ENCODE measurements at regions not wholly inside any gene's neighbourhood (a gene's known extent, or its start where the extent isn't known, plus 50 kb on each side); places are given as distances from the start of the nearest gene placed in this dataset.

DNA sequence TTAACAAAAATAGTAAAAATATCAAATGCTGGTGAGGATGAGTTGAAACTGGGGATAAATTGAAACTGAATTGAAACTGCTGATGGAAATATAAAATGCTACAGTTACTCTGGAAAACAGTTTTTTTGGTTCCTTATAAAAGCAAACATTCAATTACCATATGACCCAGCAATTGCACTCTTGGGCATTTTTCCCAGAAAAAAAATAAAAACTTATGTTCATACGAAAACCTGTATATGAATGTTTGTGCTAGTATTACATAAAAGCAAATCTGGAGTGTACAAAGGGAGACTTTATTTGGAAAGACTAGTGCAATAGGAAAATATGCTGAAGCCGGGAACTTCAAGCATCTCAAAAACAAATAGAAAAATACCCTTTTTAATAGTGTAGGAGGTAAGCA is 857.9 kb upstream of the CADM2 start:
- no peaks in the 10 kb centered on the region for H3K27me3 ChIP-seq (ENCODE audit: control insufficient read depth, insufficient read depth, low read length)
- TF ChIP-seq, protein P1, sequence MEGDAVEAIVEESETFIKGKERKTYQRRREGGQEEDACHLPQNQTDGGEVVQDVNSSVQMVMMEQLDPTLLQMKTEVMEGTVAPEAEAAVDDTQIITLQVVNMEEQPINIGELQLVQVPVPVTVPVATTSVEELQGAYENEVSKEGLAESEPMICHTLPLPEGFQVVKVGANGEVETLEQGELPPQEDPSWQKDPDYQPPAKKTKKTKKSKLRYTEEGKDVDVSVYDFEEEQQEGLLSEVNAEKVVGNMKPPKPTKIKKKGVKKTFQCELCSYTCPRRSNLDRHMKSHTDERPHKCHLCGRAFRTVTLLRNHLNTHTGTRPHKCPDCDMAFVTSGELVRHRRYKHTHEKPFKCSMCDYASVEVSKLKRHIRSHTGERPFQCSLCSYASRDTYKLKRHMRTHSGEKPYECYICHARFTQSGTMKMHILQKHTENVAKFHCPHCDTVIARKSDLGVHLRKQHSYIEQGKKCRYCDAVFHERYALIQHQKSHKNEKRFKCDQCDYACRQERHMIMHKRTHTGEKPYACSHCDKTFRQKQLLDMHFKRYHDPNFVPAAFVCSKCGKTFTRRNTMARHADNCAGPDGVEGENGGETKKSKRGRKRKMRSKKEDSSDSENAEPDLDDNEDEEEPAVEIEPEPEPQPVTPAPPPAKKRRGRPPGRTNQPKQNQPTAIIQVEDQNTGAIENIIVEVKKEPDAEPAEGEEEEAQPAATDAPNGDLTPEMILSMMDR (IDR thresholded peaks at IDR 0.05; ENCODE audit: insufficient read depth, low read length, severe bottlenecking) = no peak
- H3K36me3 ChIP-seq (ENCODE audit: control insufficient read depth, insufficient read depth, low read length) = no peaks in the 10 kb centered on the region
- no peak overlapping the region for H3K4me3 ChIP-seq (ENCODE audit: low read depth, low read length)
- FAIRE-seq (no peak), DNase-seq (ENCODE audit: low read depth) (no peak)

DNA sequence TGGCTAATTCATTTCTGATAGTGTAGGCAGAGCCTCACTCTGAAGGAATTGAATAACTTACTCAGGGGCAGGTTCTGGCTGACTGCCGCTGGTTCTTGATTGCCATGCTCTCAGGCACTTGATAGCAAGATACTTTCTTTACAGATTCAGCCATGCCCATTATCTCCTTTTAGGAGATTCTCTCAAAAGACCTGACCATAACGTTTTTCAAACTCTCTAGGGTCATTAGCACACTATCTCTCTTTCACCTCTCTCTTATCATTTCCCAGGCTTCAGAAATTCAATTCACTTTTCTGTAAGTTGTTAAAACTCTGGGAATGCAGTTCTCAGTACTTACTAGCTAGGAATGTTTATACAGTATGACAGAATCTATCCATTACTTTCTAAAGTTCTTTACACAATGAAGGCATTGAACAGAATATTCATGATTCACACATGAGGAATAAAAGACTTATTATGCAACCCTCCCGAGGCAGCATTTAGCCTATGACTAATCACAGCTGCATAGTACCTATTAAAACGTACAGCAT is 850.3 kb upstream of the CADM2 start:
- DNase-seq (ENCODE audit: low read depth) (peak; percentile 96), FAIRE-seq (no peak)
- TF ChIP-seq, protein P1 (IDR thresholded peaks at IDR 0.05; ENCODE audit: insufficient read depth, low read length, severe bottlenecking) = no peak
- no peaks in the 10 kb centered on the region for H3K36me3 ChIP-seq (ENCODE audit: control insufficient read depth, insufficient read depth, low read length)
- no peaks in the 10 kb centered on the region for H3K27me3 ChIP-seq (ENCODE audit: control insufficient read depth, insufficient read depth, low read length)
- no peak overlapping the region for H3K4me3 ChIP-seq (ENCODE audit: low read depth, low read length)

DNA sequence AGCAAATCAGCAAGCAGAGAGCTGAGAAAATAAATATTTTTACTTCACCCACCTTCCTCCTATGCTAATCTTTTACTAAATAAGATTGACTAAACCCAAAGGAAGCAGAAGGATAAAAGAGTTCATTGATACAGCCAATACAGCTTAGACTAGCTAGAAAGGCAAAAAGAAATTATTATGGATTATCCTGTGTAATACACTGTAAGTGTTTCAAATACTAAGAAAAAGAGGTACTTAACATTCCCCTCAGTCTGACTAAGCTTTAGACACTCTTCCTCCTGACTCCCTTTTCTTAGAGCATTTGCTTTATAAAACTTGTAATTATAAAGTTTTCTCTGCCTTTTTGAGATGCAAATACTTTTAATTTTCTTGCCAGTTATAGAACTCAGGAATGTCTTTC is 848.9 kb upstream of the CADM2 start:
- FAIRE-seq = no peak
- Histone ChIP-seq H3K27me3 (ENCODE audit: control insufficient read depth, insufficient read depth, low read length) (no peaks in the 10 kb centered on the region), H3K4me3 (ENCODE audit: low read depth, low read length) (no peak overlapping the region), H3K36me3 (ENCODE audit: control insufficient read depth, insufficient read depth, low read length) (no peaks in the 10 kb centered on the region)
- no peak for DNase-seq (ENCODE audit: low read depth)
- TF ChIP-seq, protein P1 (IDR thresholded peaks at IDR 0.05; ENCODE audit: insufficient read depth, low read length, severe bottlenecking) = no peak

DNA sequence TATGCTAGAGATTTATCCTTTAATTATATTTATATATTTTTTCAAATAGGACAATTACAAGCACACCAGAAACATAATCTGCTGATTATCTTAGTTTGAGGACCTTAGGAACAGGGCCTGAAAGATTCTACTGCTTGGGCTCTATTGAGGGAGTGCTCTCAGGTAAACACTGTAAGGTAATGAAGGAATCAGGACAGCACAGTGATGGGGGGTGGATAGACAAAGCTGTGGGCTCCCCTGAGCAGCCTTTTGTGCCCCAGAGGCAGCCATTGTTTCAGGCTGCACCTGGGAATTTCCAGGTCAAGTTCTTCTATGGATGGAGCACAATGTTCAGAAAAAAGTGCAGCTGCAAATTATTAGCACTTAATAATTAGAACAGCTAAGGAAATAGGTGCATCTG is 848.0 kb upstream of the CADM2 start:
- no peak for DNase-seq (ENCODE audit: low read depth)
- no peaks in the 10 kb centered on the region for H3K27me3 ChIP-seq (ENCODE audit: control insufficient read depth, insufficient read depth, low read length)
- no peak overlapping the region for H3K4me3 ChIP-seq (ENCODE audit: low read depth, low read length)
- no peaks in the 10 kb centered on the region for H3K36me3 ChIP-seq (ENCODE audit: control insufficient read depth, insufficient read depth, low read length)
- FAIRE-seq = no peak
- TF ChIP-seq, protein P1 (IDR thresholded peaks at IDR 0.05; ENCODE audit: insufficient read depth, low read length, severe bottlenecking) = no peak

DNA sequence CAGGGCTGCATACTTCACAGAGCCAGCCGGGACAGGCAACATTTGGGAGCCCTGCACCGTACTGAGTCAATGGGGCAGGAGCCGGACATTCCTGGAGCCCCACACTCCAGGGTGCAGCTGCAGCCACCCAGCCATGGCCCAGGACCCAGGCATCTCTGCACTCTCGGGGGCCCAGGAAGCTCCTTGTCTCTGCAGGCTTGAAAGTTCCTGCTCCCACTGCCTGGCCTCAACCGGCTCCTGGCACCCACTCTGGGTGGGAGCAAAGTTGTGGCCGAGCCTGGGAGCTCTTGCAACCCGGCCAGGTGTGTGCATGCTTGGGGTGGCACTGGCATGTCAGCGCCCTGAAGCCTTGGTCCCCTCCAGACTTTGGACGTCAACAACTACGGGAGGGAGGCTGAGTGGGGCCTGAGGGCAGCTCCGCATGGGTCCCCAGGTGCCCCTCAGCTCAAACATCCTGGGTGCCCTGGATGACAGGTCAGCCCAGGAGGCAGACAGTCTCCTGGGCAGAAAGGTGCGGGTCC is 833.5 kb upstream of the CADM2 start:
- Histone ChIP-seq H3K4me3 (ENCODE audit: low read depth, low read length) (no peak overlapping the region), H3K27me3 (ENCODE audit: control insufficient read depth, insufficient read depth, low read length) (no peaks in the 10 kb centered on the region), H3K36me3 (ENCODE audit: control insufficient read depth, insufficient read depth, low read length) (no peaks in the 10 kb centered on the region)
- FAIRE-seq (no peak), DNase-seq (ENCODE audit: low read depth) (no peak)
- TF ChIP-seq, protein P1 (IDR thresholded peaks at IDR 0.05; ENCODE audit: insufficient read depth, low read length, severe bottlenecking) = no peak

DNA sequence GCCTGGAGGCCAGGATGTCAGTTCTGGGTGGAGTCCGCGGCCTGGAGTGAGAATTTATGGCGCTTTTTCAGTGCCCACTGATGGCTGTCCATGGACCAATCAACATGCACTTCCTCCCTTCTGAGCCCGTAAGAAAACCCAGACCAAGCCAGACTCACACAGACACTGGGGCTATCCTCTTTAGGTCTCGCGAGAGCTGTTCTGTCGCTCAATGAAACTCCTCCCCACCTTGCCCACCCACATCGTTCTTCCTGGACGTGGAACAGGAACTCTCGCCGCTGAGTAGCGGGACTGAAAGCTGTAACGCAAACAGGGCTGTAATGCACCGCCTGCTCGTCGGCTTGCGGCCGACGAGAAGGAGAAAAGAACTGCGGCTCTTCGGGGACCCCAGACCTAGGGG is 833.0 kb upstream of the CADM2 start:
- FAIRE-seq (no peak), DNase-seq (ENCODE audit: low read depth) (no peak)
- H3K36me3 ChIP-seq (ENCODE audit: control insufficient read depth, insufficient read depth, low read length) = no peaks in the 10 kb centered on the region
- H3K4me3 ChIP-seq (ENCODE audit: low read depth, low read length) = no peak overlapping the region
- H3K27me3 ChIP-seq (ENCODE audit: control insufficient read depth, insufficient read depth, low read length) = no peaks in the 10 kb centered on the region
- TF ChIP-seq, protein P1 (IDR thresholded peaks at IDR 0.05; ENCODE audit: insufficient read depth, low read length, severe bottlenecking) = no peak
